GM13977 (cell line): ENCODE measurements at regions not wholly inside any gene's neighbourhood (a gene's known extent, or its start where the extent isn't known, plus 50 kb on each side); places are given as distances from the start of the nearest gene placed in this dataset.
"Not testable (repeated sequence)": the region's sequence is repeated elsewhere in the genome, so short reads cannot be mapped to it uniquely, and the experiment has no call there.

ENCODE experiments used
- DNase-seq: peaks from one replicate; pipeline ENCODE4 v3.0.0; 2012; ENCODE audit warnings: low spot score
- in situ Hi-C: fragments of 300-500 bp; cut with MboI; formaldehyde crosslinking; loops from one replicate; pipeline ENCODE4 v1.12.0; 2022; ENCODE audit warnings: low sequenced_read_pairs, low pct_unique_long_range_greater_than_20kb, mixed read lengths, inconsistent platforms; ENCODE audit not compliant: unreplicated experiment
- TF ChIP-seq, protein P1 (sequence below): IDR thresholded peaks from 2 replicates; pipeline ENCODE4 v1.5.1; 2012; ENCODE audit warnings: mild to moderate bottlenecking, control low read depth; ENCODE audit not compliant: insufficient read depth; ENCODE audit errors: extremely low read depth, missing control alignments

GRCh38 chr5:39534690-39535089 lies 109.9 kb upstream of the DAB2 start:
- TF ChIP-seq, protein P1, sequence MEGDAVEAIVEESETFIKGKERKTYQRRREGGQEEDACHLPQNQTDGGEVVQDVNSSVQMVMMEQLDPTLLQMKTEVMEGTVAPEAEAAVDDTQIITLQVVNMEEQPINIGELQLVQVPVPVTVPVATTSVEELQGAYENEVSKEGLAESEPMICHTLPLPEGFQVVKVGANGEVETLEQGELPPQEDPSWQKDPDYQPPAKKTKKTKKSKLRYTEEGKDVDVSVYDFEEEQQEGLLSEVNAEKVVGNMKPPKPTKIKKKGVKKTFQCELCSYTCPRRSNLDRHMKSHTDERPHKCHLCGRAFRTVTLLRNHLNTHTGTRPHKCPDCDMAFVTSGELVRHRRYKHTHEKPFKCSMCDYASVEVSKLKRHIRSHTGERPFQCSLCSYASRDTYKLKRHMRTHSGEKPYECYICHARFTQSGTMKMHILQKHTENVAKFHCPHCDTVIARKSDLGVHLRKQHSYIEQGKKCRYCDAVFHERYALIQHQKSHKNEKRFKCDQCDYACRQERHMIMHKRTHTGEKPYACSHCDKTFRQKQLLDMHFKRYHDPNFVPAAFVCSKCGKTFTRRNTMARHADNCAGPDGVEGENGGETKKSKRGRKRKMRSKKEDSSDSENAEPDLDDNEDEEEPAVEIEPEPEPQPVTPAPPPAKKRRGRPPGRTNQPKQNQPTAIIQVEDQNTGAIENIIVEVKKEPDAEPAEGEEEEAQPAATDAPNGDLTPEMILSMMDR = no peak
- DNase-seq = no peak
- in situ Hi-C loops = loop anchor here (25.0 kb wide), 1 partner anchor 147 kb away; no protein-coding TSS in a partner anchor

- in situ Hi-C loops = loop anchor here (25.0 kb wide), 1 partner anchor 146 kb away; no protein-coding TSS in a partner anchor
- no peak for DNase-seq
- TF ChIP-seq, protein P1 = no peak
Measured at GRCh38 chr5:39533749-39534148, 109.0 kb upstream of the DAB2 start.

DNA sequence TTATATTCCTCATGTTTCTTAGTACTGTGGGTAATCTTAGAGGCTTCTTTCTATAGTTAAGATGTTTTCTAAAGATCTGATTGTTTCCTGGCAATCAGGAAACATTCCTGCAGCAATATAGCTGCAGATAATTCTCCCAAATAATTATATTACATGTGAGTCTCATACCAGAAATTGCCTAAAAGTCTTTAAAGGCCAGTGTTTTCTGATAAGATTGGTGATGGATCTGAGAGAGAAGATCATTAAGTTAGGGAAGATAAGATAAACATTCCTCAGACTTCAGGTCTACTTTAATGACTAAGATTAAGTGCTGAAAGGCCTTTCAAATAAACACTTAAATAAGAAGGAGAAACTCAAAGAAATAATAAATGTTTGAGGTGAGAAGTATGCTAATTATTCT lies 107.7 kb upstream of the DAB2 start:
- in situ Hi-C loops = loop anchor here (25.0 kb wide), 1 partner anchor 145 kb away; no protein-coding TSS in a partner anchor
- TF ChIP-seq, protein P1 = no peak
- no peak for DNase-seq

- TF ChIP-seq, protein P1 = no peak
- DNase-seq = no peak
- in situ Hi-C loops = loop anchor here (25.0 kb wide), 1 partner anchor 144 kb away; no protein-coding TSS in a partner anchor
Measured at GRCh38 chr5:39531306-39531705, 106.5 kb upstream of the DAB2 start.

GRCh38 chr5:39526914-39527477 lies 102.2 kb upstream of the DAB2 start:
- no peak for DNase-seq
- in situ Hi-C loops = loop anchor here (25.0 kb wide), 1 partner anchor 140 kb away; no protein-coding TSS in a partner anchor
- TF ChIP-seq, protein P1 = no peak

DNA sequence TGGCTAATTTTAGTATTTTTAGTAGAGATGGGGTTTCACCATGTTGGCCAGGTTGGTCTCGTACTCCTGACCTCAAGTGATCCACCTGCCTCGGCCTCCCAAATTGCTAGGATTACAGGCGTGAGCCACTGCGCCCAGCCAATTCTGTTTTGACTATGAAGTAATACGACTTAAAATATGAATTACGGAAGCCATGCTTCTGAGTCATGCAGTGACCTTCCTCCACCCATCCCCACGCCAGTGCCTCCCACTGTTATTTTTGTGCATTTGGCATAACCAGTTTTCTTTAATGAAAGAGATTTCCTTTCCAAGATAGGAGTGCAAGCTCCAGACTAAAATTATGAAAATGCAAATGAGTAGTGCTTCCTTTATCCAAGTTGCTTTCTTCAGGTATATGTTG lies 101.0 kb upstream of the DAB2 start:
- DNase-seq = not testable (repeated sequence)
- in situ Hi-C loops = loop anchor here (25.0 kb wide), 1 partner anchor 138 kb away; no protein-coding TSS in a partner anchor

DNA sequence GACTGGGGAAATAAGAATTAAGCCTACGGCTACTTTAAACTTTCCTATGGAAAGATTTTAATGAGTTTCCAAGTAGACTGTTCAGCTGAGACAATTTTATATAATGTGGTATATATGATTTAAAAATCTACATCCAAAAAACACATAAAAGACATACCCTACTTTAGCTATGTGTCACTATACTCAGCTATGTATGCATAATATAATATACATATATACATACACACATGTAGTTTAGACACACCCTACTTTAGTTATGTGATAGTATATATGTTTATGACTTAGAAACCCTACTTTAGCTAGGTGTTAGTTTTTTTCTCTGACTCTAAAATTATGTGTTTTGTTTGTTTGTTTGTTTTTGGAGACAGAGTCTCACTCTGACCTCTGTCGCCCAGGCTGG lies 100.5 kb upstream of the DAB2 start:
- no peak for DNase-seq
- TF ChIP-seq, protein P1 = no peak
- in situ Hi-C loops = loop anchor here (25.0 kb wide), 1 partner anchor 138 kb away; no protein-coding TSS in a partner anchor
